Mesenchymal stem cell (in vitro differentiated cells and primary cell): ENCODE measurements at regions not wholly inside any gene's neighbourhood (a gene's known extent, or its start where the extent isn't known, plus 50 kb on each side); places are given as distances from the start of the nearest gene placed in this dataset.

Experiments
- DNase-seq: peaks from one replicate; pipeline ENCODE4 v3.0.0-alpha.2; 2013
- H2AFZ ChIP-seq: one replicate; pipeline ENCODE4 v1.6.1; 2013; ENCODE audit warnings: low read depth, mild to moderate bottlenecking, control low read depth, inconsistent platforms, low read length, moderate library complexity
- H2AK5ac ChIP-seq: 2 replicates; pipeline ENCODE4 v1.6.1; 2013; ENCODE audit warnings: low read length, moderate library complexity, mild to moderate bottlenecking, inconsistent platforms; ENCODE audit not compliant: severe bottlenecking
- H2BK120ac ChIP-seq: one replicate; pipeline ENCODE4 v1.6.1; 2013; ENCODE audit warnings: low read depth, mild to moderate bottlenecking, inconsistent platforms, low read length, moderate library complexity
- H2BK12ac ChIP-seq, 2 experiments: one replicate each; pipeline ENCODE4 v1.6.1; 2013; ENCODE audit warnings: inconsistent platforms in 2 of 2, low read length in 2 of 2, mild to moderate bottlenecking in 2 of 2, moderate library complexity in 2 of 2, control low read depth in 1 of 2
- H2BK15ac ChIP-seq: one replicate; pipeline ENCODE4 v1.6.1; 2013; ENCODE audit warnings: mild to moderate bottlenecking, low read depth, inconsistent platforms; ENCODE audit not compliant: poor library complexity, severe bottlenecking
- H2BK5ac ChIP-seq: 2 replicates; pipeline ENCODE4 v1.6.1; 2013; ENCODE audit warnings: low read depth, mild to moderate bottlenecking, low read length, control low read depth, inconsistent platforms; ENCODE audit not compliant: poor library complexity, severe bottlenecking
- H3K14ac ChIP-seq, 2 experiments: one replicate each; pipeline ENCODE4 v1.6.1; 2013; ENCODE audit warnings: inconsistent platforms in 2 of 2, low read length in 2 of 2, control low read depth in 1 of 2, mild to moderate bottlenecking in 1 of 2, moderate library complexity in 1 of 2
- H3K18ac ChIP-seq, 2 experiments: one replicate each; pipeline ENCODE4 v1.6.1; 2013; ENCODE audit warnings: inconsistent platforms in 2 of 2, low read length in 2 of 2, control low read depth in 1 of 2, low read depth in 1 of 2, mild to moderate bottlenecking in 1 of 2
- H3K23ac ChIP-seq, 2 experiments: one replicate each; pipeline ENCODE4 v1.6.1; 2013; ENCODE audit warnings: inconsistent platforms in 2 of 2, low read length in 2 of 2, mild to moderate bottlenecking in 2 of 2, moderate library complexity in 2 of 2, control low read depth in 1 of 2
- H3K27ac ChIP-seq: 2 replicates; pipeline ENCODE4 v1.5.1; 2013; ENCODE audit warnings: mild to moderate bottlenecking, moderate library complexity, low read length, control low read depth, inconsistent platforms; ENCODE audit not compliant: poor library complexity, severe bottlenecking
- H3K27me3 ChIP-seq, 2 experiments: 2 replicates each; pipeline versions ENCODE4 v1.6.1 to v1.7.0; 2013; ENCODE audit warnings: low read length in 2 of 2, mild to moderate bottlenecking in 2 of 2, moderate library complexity in 2 of 2, control low read depth in 1 of 2, inconsistent platforms in 1 of 2; ENCODE audit not compliant: control insufficient read depth in 1 of 2, insufficient read depth in 1 of 2
- H3K36me3 ChIP-seq, 2 experiments: 2 replicates each; pipeline versions ENCODE4 v1.6.1 to v1.7.0; 2013; ENCODE audit warnings: low read length in 2 of 2, control low read depth in 1 of 2, inconsistent platforms in 1 of 2, low read depth in 1 of 2, mild to moderate bottlenecking in 1 of 2; ENCODE audit not compliant: insufficient read depth in 2 of 2, control insufficient read depth in 1 of 2
- H3K4ac ChIP-seq, 2 experiments: one replicate each; pipeline ENCODE4 v1.6.1; 2013; ENCODE audit warnings: inconsistent platforms in 2 of 2, low read length in 2 of 2, mild to moderate bottlenecking in 2 of 2, moderate library complexity in 2 of 2, control low read depth in 1 of 2, low read depth in 1 of 2
- H3K4me1 ChIP-seq: 2 replicates; pipeline ENCODE4 v1.6.1; 2013; ENCODE audit warnings: low read depth, low read length, control low read depth; ENCODE audit not compliant: control insufficient read depth, insufficient read depth
- H3K4me2 ChIP-seq: 2 replicates; pipeline ENCODE4 v1.6.1; 2013; ENCODE audit warnings: low read length, mild to moderate bottlenecking, inconsistent platforms; ENCODE audit not compliant: poor library complexity, severe bottlenecking
- H3K4me3 ChIP-seq, 2 experiments: 2 replicates each; pipeline versions ENCODE4 v1.5.1 to v1.7.0; 2013; ENCODE audit warnings: low read length in 2 of 2, mild to moderate bottlenecking in 2 of 2, control low read depth in 1 of 2, low read depth in 1 of 2; ENCODE audit not compliant: insufficient read depth in 1 of 2
- H3K79me1 ChIP-seq: replicated peaks from 2 replicates; pipeline ENCODE4 v1.6.1; 2013; ENCODE audit warnings: mild to moderate bottlenecking, control low read depth, low read length, inconsistent platforms; ENCODE audit not compliant: poor library complexity, severe bottlenecking
- H3K9ac ChIP-seq: 2 replicates; pipeline ENCODE4 v1.7.0; 2013; ENCODE audit warnings: mild to moderate bottlenecking, low read length, moderate library complexity
- H3K9me3 ChIP-seq: 2 replicates; pipeline ENCODE4 v1.7.0; 2013; ENCODE audit warnings: mild to moderate bottlenecking, low read length; ENCODE audit not compliant: control insufficient read depth
- H4K8ac ChIP-seq: one replicate; pipeline ENCODE4 v1.6.1; 2013; ENCODE audit warnings: inconsistent platforms, mild to moderate bottlenecking, low read length, moderate library complexity
- H4K91ac ChIP-seq: one replicate; pipeline ENCODE4 v1.6.1; 2013; ENCODE audit warnings: mild to moderate bottlenecking, low read length, inconsistent platforms
- WGBS: methylation state at CpG from one replicate; pipeline ENCODE4 v1.1.7; 2013; ENCODE audit warnings: mixed read lengths; 5-methylcytosine and 5-hydroxymethylcytosine counted together

DNA sequence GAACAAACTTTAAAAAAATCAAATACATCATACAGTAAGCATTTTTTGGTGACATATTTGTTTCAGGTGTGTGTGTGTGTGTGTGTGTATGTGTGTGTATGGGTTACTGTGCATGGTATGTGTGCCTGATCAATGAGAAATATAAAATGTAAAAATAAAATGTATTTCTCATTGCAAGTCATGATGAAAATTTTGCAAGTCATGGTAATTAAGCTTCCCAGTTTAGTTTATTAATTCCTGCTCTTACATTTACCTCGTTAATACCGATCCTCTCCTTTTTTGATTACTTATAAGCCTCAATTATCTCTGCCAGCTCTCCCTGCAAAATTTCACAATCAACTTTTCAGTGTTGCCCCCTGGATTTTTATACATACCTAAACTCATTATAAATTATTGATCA lies 114.6 kb upstream of the ADGRL3 start:
- no peak overlapping the region for H3K4me2 ChIP-seq
- H2BK15ac ChIP-seq = no peak overlapping the region
- WGBS = 96% methylated on average over 2 of the region's 2 CpGs

DNA sequence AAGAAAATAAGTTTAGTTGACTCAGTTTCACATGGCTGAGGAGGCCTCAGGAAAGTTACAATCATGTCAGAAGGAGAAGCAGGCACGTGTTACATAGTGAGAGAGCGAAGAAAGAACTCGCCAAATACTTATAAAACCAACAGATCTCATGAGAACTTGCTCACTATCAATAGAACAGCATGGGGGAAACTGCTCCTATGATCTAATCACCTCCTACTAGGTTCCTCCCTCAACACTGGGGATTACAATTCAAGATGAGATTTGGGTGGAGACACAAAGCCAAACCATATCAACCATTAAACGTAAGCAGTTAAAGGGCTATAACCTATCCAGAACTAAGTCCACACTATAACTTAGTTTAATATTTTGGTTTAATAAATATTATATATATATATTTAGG lies 113.8 kb upstream of the ADGRL3 start:
- no peak overlapping the region for H3K4me3 ChIP-seq
- H2AK5ac ChIP-seq = no peak overlapping the region
- H3K9ac ChIP-seq = no peak overlapping the region
- H3K27me3 ChIP-seq = no peaks in the 10 kb centered on the region
- no peaks in the 10 kb centered on the region for H3K36me3 ChIP-seq
- no peak overlapping the region for H3K18ac ChIP-seq
- WGBS = 90% methylated on average over 2 of the region's 4 CpGs
- H3K4me2 ChIP-seq = no peak overlapping the region
- no peak overlapping the region for H3K27ac ChIP-seq
- no peak overlapping the region for H3K23ac ChIP-seq
- H2BK12ac ChIP-seq = no peak overlapping the region
- no peaks in the 10 kb centered on the region for H3K9me3 ChIP-seq
- H3K4ac ChIP-seq = no peak overlapping the region
- H4K8ac ChIP-seq = no peak overlapping the region
- H2AFZ ChIP-seq = no peak overlapping the region
- no peak overlapping the region for H2BK120ac ChIP-seq
- no peak overlapping the region for H2BK15ac ChIP-seq
- H3K4me1 ChIP-seq = no peaks in the 10 kb centered on the region
- DNase-seq = no peak
- no peak overlapping the region for H4K91ac ChIP-seq
- H2BK5ac ChIP-seq = no peak overlapping the region
- H3K14ac ChIP-seq = no peak overlapping the region
- no peaks in the 10 kb centered on the region for H3K79me1 ChIP-seq

More for the DNA sequence above, 114.6 kb upstream of the ADGRL3 start:
- Histone ChIP-seq H2AFZ (no peak overlapping the region), H3K36me3 (no peaks in the 10 kb centered on the region), H2BK5ac (no peak overlapping the region), H2AK5ac (no peak overlapping the region), H3K23ac (no peak overlapping the region), H4K91ac (no peak overlapping the region), H3K9ac (no peak overlapping the region), H2BK120ac (no peak overlapping the region), H3K14ac (no peak overlapping the region), H3K27me3 (no peaks in the 10 kb centered on the region), H3K18ac (no peak overlapping the region), H2BK12ac (no peak overlapping the region), H4K8ac (no peak overlapping the region), H3K4me1 (no peaks in the 10 kb centered on the region), H3K9me3 (no peaks in the 10 kb centered on the region), H3K27ac (no peak overlapping the region), H3K4ac (no peak overlapping the region), H3K79me1 (no peaks in the 10 kb centered on the region), H3K4me3 (no peak overlapping the region)
- DNase-seq = no peak

DNA sequence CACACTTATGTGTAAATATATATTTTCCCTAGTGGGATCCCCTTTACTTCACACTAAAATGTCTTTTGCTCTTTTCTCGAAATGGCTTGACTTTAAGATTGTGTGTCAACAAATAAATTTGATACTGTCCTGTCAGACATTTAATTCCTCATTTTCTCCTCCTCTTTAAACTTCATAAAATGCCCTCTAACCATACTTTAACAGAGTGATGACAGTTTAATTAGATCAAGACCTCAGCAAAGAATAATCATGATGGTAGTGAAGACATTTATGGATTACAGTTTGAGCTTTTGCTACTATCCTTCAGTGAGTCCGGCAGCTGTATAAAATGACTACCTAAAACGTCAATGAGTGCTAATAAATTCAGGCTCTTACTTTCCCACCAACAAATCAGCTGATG lies 113.1 kb upstream of the ADGRL3 start:
- Histone ChIP-seq H3K4me3 (no peak overlapping the region), H4K91ac (no peak overlapping the region), H2BK12ac (no peak overlapping the region), H2BK5ac (no peak overlapping the region), H4K8ac (no peak overlapping the region), H3K9ac (no peak overlapping the region), H3K14ac (no peak overlapping the region), H2AFZ (no peak overlapping the region), H3K4me1 (no peaks in the 10 kb centered on the region), H3K79me1 (no peaks in the 10 kb centered on the region), H3K18ac (no peak overlapping the region), H3K27me3 (no peaks in the 10 kb centered on the region), H3K9me3 (no peaks in the 10 kb centered on the region), H2BK15ac (no peak overlapping the region), H3K27ac (no peak overlapping the region), H2BK120ac (no peak overlapping the region), H3K23ac (no peak overlapping the region), H3K4me2 (no peak overlapping the region), H2AK5ac (no peak overlapping the region), H3K4ac (no peak overlapping the region), H3K36me3 (no peaks in the 10 kb centered on the region)
- DNase-seq = no peak
- WGBS = 80% methylated on average over 2 of the region's 3 CpGs

DNA sequence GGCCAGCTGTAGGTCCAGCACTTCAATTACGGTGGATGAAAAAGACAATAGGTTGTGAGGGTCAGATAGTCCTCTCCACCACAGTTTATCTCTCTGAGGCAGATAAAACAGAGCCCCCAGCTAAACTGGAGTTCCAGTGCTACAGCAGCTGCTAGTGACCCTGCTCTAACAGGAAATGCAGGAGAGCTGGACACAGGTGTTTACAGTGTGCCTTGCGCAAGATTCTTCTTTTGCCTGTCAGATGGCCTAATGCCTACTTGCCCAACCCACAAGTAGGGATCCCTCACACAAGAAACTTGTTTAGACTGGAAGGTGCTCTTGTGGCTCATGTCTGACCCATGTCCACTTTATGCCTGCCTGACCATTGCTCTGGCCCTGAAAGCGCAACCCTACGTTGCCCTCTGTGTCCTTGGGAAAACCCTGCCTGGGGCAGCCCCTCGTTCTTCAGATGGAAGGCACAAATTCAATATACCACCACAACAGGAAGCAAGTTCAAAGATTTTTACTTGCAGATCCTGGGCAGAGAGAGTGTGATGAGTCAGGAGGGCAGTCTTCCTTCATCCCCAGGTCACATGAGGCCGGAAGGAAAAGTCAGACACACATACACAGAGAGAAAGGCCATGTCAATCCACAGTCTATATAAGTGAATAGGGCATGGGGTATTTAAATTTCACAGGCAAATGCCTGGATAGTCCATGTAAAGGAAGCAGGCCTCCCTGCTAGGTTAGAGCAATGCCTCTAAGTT lies 105.1 kb upstream of the ADGRL3 start:
- DNase-seq = peak; percentile 10
- Histone ChIP-seq H3K9ac (no peak overlapping the region), H3K18ac (no peak overlapping the region), H2BK5ac (no peak overlapping the region), H3K23ac (no peak overlapping the region), H3K79me1 (no peaks in the 10 kb centered on the region), H2BK120ac (no peak overlapping the region), H4K91ac (no peak overlapping the region), H3K27ac (no peak overlapping the region), H3K4me1 (no peaks in the 10 kb centered on the region), H3K9me3 (peaks cover 2% of the 10 kb centered on the region), H3K36me3 (no peaks in the 10 kb centered on the region), H2AFZ (no peak overlapping the region), H3K4me2 (no peak overlapping the region), H3K4ac (no peak overlapping the region), H3K14ac (no peak overlapping the region), H3K27me3 (no peaks in the 10 kb centered on the region), H2BK12ac (no peak overlapping the region), H4K8ac (no peak overlapping the region), H2BK15ac (no peak overlapping the region), H3K4me3 (no peak overlapping the region), H2AK5ac (no peak overlapping the region)
- 89% methylated on average over 5 of the region's 6 CpGs for WGBS
